ENCODE measurements at regions not wholly inside any gene's neighbourhood (a gene's known extent, or its start where the extent isn't known, plus 50 kb on each side); places are given as distances from the start of the nearest gene placed in this dataset.
A peak's percentile ranks its signal among the peaks of the same experiment; 100 is the strongest.

DNA sequence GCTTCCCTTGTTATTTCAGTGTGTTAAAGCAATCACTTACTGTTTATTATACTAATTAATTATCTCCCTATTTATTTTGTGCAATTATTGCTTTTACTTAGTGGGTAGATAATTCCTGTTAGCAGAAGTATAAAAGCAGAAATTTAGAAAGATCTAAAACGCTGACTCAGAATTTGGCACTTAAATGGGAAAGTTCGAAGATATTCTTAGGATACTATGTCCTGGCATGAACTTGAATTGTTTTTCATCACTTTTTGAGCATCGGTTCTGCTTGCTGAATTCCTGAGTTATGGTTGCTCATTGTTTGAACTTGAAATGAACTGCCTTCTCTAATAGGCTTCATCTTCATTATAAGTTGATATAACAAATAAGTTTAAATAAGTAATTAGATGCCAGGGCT, 325.4 kb downstream of the JRKL start:
- ChIA-PET POLR2A (ENCODE audit: low non-redundant PET) (no interaction called here), CTCF (no interaction called here)
- no peak for DNase-seq (ENCODE audit: low spot score)
- H3K27ac ChIP-seq (ENCODE audit: low read depth, low read length, poor library complexity, severe bottlenecking), result no peak overlapping the region
- BruUV-seq (replicated peaks), result no TSS peak
- peaks cover 7% of the 10 kb centered on the region for H3K4me1 ChIP-seq (ENCODE audit: insufficient read depth, low read length, poor library complexity, severe bottlenecking)
- H3K9me3 ChIP-seq (ENCODE audit: low read depth, low read length, poor library complexity, severe bottlenecking), result no peaks in the 10 kb centered on the region
- H3K36me3 ChIP-seq (ENCODE audit: insufficient read depth, low read length, poor library complexity, severe bottlenecking), result no peaks in the 10 kb centered on the region
- no peak overlapping the region for H3K4me3 ChIP-seq (ENCODE audit: low read depth, low read length, poor library complexity, severe bottlenecking)
- intact Hi-C loops (cut with micrococcal nuclease; ENCODE audit: unreplicated experiment), result no loop called here
- TF ChIP-seq EZH2 (IDR thresholded peaks at IDR 0.05; ENCODE audit: borderline replicate concordance, low read depth, low read length, poor library complexity, severe bottlenecking), result no peak
- TF ChIP-seq, protein P1, sequence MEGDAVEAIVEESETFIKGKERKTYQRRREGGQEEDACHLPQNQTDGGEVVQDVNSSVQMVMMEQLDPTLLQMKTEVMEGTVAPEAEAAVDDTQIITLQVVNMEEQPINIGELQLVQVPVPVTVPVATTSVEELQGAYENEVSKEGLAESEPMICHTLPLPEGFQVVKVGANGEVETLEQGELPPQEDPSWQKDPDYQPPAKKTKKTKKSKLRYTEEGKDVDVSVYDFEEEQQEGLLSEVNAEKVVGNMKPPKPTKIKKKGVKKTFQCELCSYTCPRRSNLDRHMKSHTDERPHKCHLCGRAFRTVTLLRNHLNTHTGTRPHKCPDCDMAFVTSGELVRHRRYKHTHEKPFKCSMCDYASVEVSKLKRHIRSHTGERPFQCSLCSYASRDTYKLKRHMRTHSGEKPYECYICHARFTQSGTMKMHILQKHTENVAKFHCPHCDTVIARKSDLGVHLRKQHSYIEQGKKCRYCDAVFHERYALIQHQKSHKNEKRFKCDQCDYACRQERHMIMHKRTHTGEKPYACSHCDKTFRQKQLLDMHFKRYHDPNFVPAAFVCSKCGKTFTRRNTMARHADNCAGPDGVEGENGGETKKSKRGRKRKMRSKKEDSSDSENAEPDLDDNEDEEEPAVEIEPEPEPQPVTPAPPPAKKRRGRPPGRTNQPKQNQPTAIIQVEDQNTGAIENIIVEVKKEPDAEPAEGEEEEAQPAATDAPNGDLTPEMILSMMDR (conservative IDR thresholded peaks at IDR 0.05; ENCODE audit: low read depth, low read length), result no peak
- H3K27me3 ChIP-seq (replicated peaks; ENCODE audit: insufficient read depth, low read depth, low read length, poor library complexity), result no peaks in the 10 kb centered on the region

- no peak overlapping the region for H3K4me3 ChIP-seq (ENCODE audit: low read depth, low read length, poor library complexity, severe bottlenecking)
- no peaks in the 10 kb centered on the region for H3K27me3 ChIP-seq (replicated peaks; ENCODE audit: insufficient read depth, low read depth, low read length, poor library complexity)
- POLR2A ChIA-PET (ENCODE audit: low non-redundant PET), result no interaction called here
- H3K4me1 ChIP-seq (ENCODE audit: insufficient read depth, low read length, poor library complexity, severe bottlenecking), result no peaks in the 10 kb centered on the region
- no peaks in the 10 kb centered on the region for H3K36me3 ChIP-seq (ENCODE audit: insufficient read depth, low read length, poor library complexity, severe bottlenecking)
- H3K27ac ChIP-seq (ENCODE audit: low read depth, low read length, poor library complexity, severe bottlenecking), result no peak overlapping the region
- no TSS peak for BruUV-seq (replicated peaks)
- TF ChIP-seq EZH2 (IDR thresholded peaks at IDR 0.05; ENCODE audit: borderline replicate concordance, low read depth, low read length, poor library complexity, severe bottlenecking), result no peak
- TF ChIP-seq, protein P1 (conservative IDR thresholded peaks at IDR 0.05; ENCODE audit: low read depth, low read length), result no peak
- CTCF ChIA-PET, result no interaction called here
- H3K9me3 ChIP-seq (ENCODE audit: low read depth, low read length, poor library complexity, severe bottlenecking), result no peaks in the 10 kb centered on the region
- intact Hi-C loops (cut with micrococcal nuclease; ENCODE audit: unreplicated experiment), result no loop called here
- DNase-seq (ENCODE audit: low spot score), result peak; percentile 9
Measured at GRCh38 chr11:96736601-96737000, 346.8 kb downstream of the JRKL start.

DNA sequence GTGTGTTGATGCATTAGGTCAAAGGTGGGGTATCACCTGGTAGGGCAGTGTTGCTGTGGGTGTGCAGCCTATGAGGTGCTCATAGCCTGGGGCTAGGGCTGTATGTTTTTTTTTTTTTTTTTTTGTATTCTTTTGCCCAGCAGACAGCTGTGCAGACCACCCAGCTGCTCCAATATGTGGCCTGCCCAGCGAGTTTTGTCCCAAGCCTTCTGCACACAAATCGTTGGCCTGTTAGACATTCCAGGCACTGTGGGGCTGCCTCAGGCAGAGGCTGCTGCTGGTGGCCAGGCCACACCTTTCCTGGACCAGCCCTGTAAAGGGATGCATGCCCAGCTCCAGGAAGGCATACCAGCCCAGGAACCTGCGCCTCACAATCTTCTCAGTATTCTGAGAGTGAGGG, 348.5 kb downstream of the JRKL start:
- BruUV-seq (replicated peaks), result no TSS peak

More for the DNA sequence above, 348.5 kb downstream of the JRKL start:
- CTCF ChIA-PET, result no interaction called here
- H3K27me3 ChIP-seq (replicated peaks; ENCODE audit: insufficient read depth, low read depth, low read length, poor library complexity), result no peaks in the 10 kb centered on the region
- POLR2A ChIA-PET (ENCODE audit: low non-redundant PET), result no interaction called here
- intact Hi-C loops (cut with micrococcal nuclease; ENCODE audit: unreplicated experiment), result no loop called here
- DNase-seq (ENCODE audit: low spot score), result no peak
- no peak overlapping the region for H3K27ac ChIP-seq (ENCODE audit: low read depth, low read length, poor library complexity, severe bottlenecking)
- no peaks in the 10 kb centered on the region for H3K9me3 ChIP-seq (ENCODE audit: low read depth, low read length, poor library complexity, severe bottlenecking)
- no peaks in the 10 kb centered on the region for H3K36me3 ChIP-seq (ENCODE audit: insufficient read depth, low read length, poor library complexity, severe bottlenecking)
- TF ChIP-seq, protein P1 (conservative IDR thresholded peaks at IDR 0.05; ENCODE audit: low read depth, low read length), result no peak
- no peak for TF ChIP-seq EZH2 (IDR thresholded peaks at IDR 0.05; ENCODE audit: borderline replicate concordance, low read depth, low read length, poor library complexity, severe bottlenecking)
- H3K4me1 ChIP-seq (ENCODE audit: insufficient read depth, low read length, poor library complexity, severe bottlenecking), result no peaks in the 10 kb centered on the region
- no peak overlapping the region for H3K4me3 ChIP-seq (ENCODE audit: low read depth, low read length, poor library complexity, severe bottlenecking)

Measured in A673 (cell line).